GM12892 (cell line): ENCODE measurements at regions not wholly inside any gene's neighbourhood (a gene's known extent, or its start where the extent isn't known, plus 50 kb on each side); places are given as distances from the start of the nearest gene placed in this dataset.

ENCODE experiments used
- POLR2A ChIP-seq: IDR thresholded peaks from 2 replicates; pipeline ENCODE4 v1.6.1; 2011; ENCODE audit warnings: low read depth, low read length, control low read depth
- POLR2AphosphoS5 ChIP-seq: IDR thresholded peaks from 2 replicates; pipeline ENCODE4 v1.6.1; 2011; ENCODE audit warnings: low read depth, low read length, control low read depth
- TAF1 ChIP-seq: IDR thresholded peaks from 2 replicates; pipeline ENCODE4 v1.6.1; 2011; ENCODE audit warnings: low read depth, mild to moderate bottlenecking, control low read depth, low read length, borderline replicate concordance

GRCh38 chr1:87688136-87688535 lies 359.5 kb downstream of the LMO4 start:
- TF ChIP-seq POLR2AphosphoS5 (no peak), POLR2A (no peak), TAF1 (no peak)
